ENCODE measurements at regions not wholly inside any gene's neighbourhood (a gene's known extent, or its start where the extent isn't known, plus 50 kb on each side); places are given as distances from the start of the nearest gene placed in this dataset.

- DNase-seq (ENCODE audit: low read depth) = no peak
- no peak overlapping the region for H3K4me3 ChIP-seq (ENCODE audit: control insufficient read depth, low read depth, low read length)
- no peak for TF ChIP-seq CTCF (IDR thresholded peaks at IDR 0.05; ENCODE audit: control insufficient read depth, insufficient read depth, low read depth, low read length, missing control alignments)
These were observed 68.0 kb downstream of the THNSL1 start for GRCh38 chr10:25084447-25084846.

- H3K4me3 ChIP-seq (ENCODE audit: control insufficient read depth, low read depth, low read length) = no peak overlapping the region
- TF ChIP-seq CTCF (IDR thresholded peaks at IDR 0.05; ENCODE audit: control insufficient read depth, insufficient read depth, low read depth, low read length, missing control alignments) = no peak
- DNase-seq (ENCODE audit: low read depth) = no peak
These were observed 78.2 kb downstream of the THNSL1 start for GRCh38 chr10:25094590-25094989.

GRCh38 chr10:25097669-25098411 lies 77.0 kb upstream of the GPR158 start:
- no peak for TF ChIP-seq CTCF (IDR thresholded peaks at IDR 0.05; ENCODE audit: control insufficient read depth, insufficient read depth, low read depth, low read length, missing control alignments)
- H3K4me3 ChIP-seq (ENCODE audit: control insufficient read depth, low read depth, low read length) = no peak overlapping the region
- DNase-seq (ENCODE audit: low read depth) = no peak

GRCh38 chr10:25100141-25100540 lies 74.7 kb upstream of the GPR158 start:
- no peak overlapping the region for H3K4me3 ChIP-seq (ENCODE audit: control insufficient read depth, low read depth, low read length)
- DNase-seq (ENCODE audit: low read depth) = no peak
- TF ChIP-seq CTCF (IDR thresholded peaks at IDR 0.05; ENCODE audit: control insufficient read depth, insufficient read depth, low read depth, low read length, missing control alignments) = no peak

- DNase-seq (ENCODE audit: low read depth) = no peak
- no peak overlapping the region for H3K4me3 ChIP-seq (ENCODE audit: control insufficient read depth, low read depth, low read length)
- TF ChIP-seq CTCF (IDR thresholded peaks at IDR 0.05; ENCODE audit: control insufficient read depth, insufficient read depth, low read depth, low read length, missing control alignments) = no peak
These were observed 73.2 kb upstream of the GPR158 start for GRCh38 chr10:25101461-25102146.

GRCh38 chr10:25102147-25102822 lies 72.5 kb upstream of the GPR158 start:
- no peak for TF ChIP-seq CTCF (IDR thresholded peaks at IDR 0.05; ENCODE audit: control insufficient read depth, insufficient read depth, low read depth, low read length, missing control alignments)
- DNase-seq (ENCODE audit: low read depth) = no peak
- H3K4me3 ChIP-seq (ENCODE audit: control insufficient read depth, low read depth, low read length) = no peak overlapping the region
